ENCODE measurements at regions not wholly inside any gene's neighbourhood (a gene's known extent, or its start where the extent isn't known, plus 50 kb on each side); places are given as distances from the start of the nearest gene placed in this dataset.

GRCh38 chr18:42274488-42275137 lies 319.6 kb downstream of the PIK3C3 start:
- H3K4me1 ChIP-seq = no peaks in the 10 kb centered on the region
- no peaks in the 10 kb centered on the region for H3K9me3 ChIP-seq
- H3K27me3 ChIP-seq (replicated peaks in 1 of 7) = no peaks in the 10 kb centered on the region
- intact Hi-C loops (cut with DNase I; ENCODE audit: low total_unique reads) = no loop called here
- TF ChIP-seq CTCF (IDR thresholded peaks at IDR 0.05 in 8 of 11, conservative IDR thresholded peaks at IDR 0.05 in 3 of 11) = no peak
- TF ChIP-seq POLR2AphosphoS5 (IDR thresholded peaks at IDR 0.05) = no peak
- no peak for TF ChIP-seq POLR2A (IDR thresholded peaks at IDR 0.05)
- no peak overlapping the region for H3K27ac ChIP-seq
- no peak overlapping the region for H3K4me3 ChIP-seq
- WGBS, 5 donors = 0 to 91% (median 24%) methylated on average over 1 of the region's 1 CpG
- no peak for DNase-seq
- no peaks in the 10 kb centered on the region for H3K36me3 ChIP-seq

GRCh38 chr18:42275138-42275535 lies 320.1 kb downstream of the PIK3C3 start:
- no peaks in the 10 kb centered on the region for H3K36me3 ChIP-seq
- DNase-seq = no peak
- H3K4me3 ChIP-seq = no peak overlapping the region
- intact Hi-C loops (cut with DNase I; ENCODE audit: low total_unique reads) = no loop called here
- H3K27ac ChIP-seq = no peak overlapping the region
- no peaks in the 10 kb centered on the region for H3K4me1 ChIP-seq
- H3K9me3 ChIP-seq = no peaks in the 10 kb centered on the region
- H3K27me3 ChIP-seq (replicated peaks in 1 of 7) = no peaks in the 10 kb centered on the region
- WGBS, 5 donors = 63 to 98% (median 92%) methylated on average over 2 of the region's 2 CpGs
- TF ChIP-seq POLR2A (IDR thresholded peaks at IDR 0.05) (no peak), CTCF (IDR thresholded peaks at IDR 0.05 in 8 of 11, conservative IDR thresholded peaks at IDR 0.05 in 3 of 11) (no peak), POLR2AphosphoS5 (IDR thresholded peaks at IDR 0.05) (no peak)

GRCh38 chr18:42275949-42276730 lies 321.1 kb downstream of the PIK3C3 start:
- TF ChIP-seq CTCF (IDR thresholded peaks at IDR 0.05 in 8 of 11, conservative IDR thresholded peaks at IDR 0.05 in 3 of 11) (no peak), POLR2AphosphoS5 (IDR thresholded peaks at IDR 0.05) (no peak), POLR2A (IDR thresholded peaks at IDR 0.05) (no peak)

GRCh38 chr18:42281124-42281523 lies 326.1 kb downstream of the PIK3C3 start:
- Histone ChIP-seq H3K4me1 (no peaks in the 10 kb centered on the region), H3K9me3 (no peaks in the 10 kb centered on the region), H3K4me3 (no peak overlapping the region), H3K27me3 (replicated peaks in 1 of 7) (no peaks in the 10 kb centered on the region), H3K27ac (no peak overlapping the region), H3K36me3 (no peaks in the 10 kb centered on the region)
- intact Hi-C loops (cut with DNase I; ENCODE audit: low total_unique reads) = no loop called here
- TF ChIP-seq CTCF (IDR thresholded peaks at IDR 0.05 in 8 of 11, conservative IDR thresholded peaks at IDR 0.05 in 3 of 11) = no peak
- TF ChIP-seq POLR2AphosphoS5 (IDR thresholded peaks at IDR 0.05) = no peak
- TF ChIP-seq POLR2A (IDR thresholded peaks at IDR 0.05) = no peak
- DNase-seq = no peak

More at GRCh38 chr18:42275949-42276730, 321.1 kb downstream of the PIK3C3 start:
- Histone ChIP-seq H3K27me3 (replicated peaks in 1 of 7) (no peaks in the 10 kb centered on the region), H3K27ac (no peak overlapping the region), H3K4me1 (no peaks in the 10 kb centered on the region), H3K36me3 (no peaks in the 10 kb centered on the region), H3K9me3 (no peaks in the 10 kb centered on the region), H3K4me3 (no peak overlapping the region)
- intact Hi-C loops (cut with DNase I; ENCODE audit: low total_unique reads) = no loop called here
- 57 to 67% (median 66%) methylated on average over 7 to 8 of the region's 8 CpGs for WGBS, 5 donors
- DNase-seq = no peak

All from spleen (tissue), 11 donors.